Epithelial cell of esophagus (primary cell): ENCODE measurements at regions not wholly inside any gene's neighbourhood (a gene's known extent, or its start where the extent isn't known, plus 50 kb on each side); places are given as distances from the start of the nearest gene placed in this dataset.

ENCODE experiments used
- DNase-seq: peaks from one replicate; pipeline ENCODE4 v3.0.0; 2010; ENCODE audit warnings: low read depth
- H3K4me3 ChIP-seq: 2 replicates; pipeline ENCODE4 v1.5.1; 2011; ENCODE audit warnings: mild to moderate bottlenecking, low read length, control low read depth
- TF ChIP-seq, protein P1 (sequence below): IDR thresholded peaks from 2 replicates; pipeline ENCODE4 v1.5.1; 2011; ENCODE audit warnings: low read depth, mild to moderate bottlenecking, low read length, control low read depth, inconsistent platforms; ENCODE audit not compliant: insufficient read depth; ENCODE audit errors: missing control alignments

DNA sequence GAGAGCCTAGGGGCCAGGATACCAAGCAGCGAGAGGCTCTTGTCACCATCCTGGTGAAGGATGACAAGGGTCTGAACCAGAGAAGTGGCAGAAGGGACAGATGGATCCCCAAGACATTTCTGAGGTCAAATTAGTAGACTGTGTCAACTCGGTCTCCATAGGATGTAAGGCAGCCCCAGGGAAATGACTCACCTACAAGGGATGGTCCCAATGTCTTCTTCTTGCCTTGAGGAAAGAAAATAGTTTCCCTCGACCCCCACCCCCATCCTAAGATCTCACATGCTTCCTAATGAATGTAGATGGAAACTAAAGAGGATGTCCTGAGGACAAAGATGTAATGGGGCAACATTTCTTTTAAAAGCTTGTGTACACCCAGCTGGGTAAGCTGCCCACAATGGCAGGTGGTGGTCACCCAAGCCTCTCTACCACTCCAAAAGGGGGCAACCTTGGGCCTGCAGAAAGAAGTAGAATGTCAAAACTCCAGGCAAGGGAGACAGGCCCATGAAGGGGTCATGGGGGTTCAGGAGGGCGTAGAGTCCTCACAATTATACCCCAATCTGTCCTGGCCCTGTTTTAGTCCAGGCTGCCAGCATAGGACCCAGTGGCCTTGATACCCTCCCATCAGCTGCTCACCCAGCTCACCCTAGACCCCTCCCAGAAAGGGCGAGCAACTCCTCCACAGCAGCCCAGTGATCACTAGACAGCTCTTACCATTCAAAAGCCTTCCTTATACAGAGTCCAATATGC, 187.4 kb downstream of the ACTL7B start:
- no peak overlapping the region for H3K4me3 ChIP-seq
- TF ChIP-seq, protein P1, sequence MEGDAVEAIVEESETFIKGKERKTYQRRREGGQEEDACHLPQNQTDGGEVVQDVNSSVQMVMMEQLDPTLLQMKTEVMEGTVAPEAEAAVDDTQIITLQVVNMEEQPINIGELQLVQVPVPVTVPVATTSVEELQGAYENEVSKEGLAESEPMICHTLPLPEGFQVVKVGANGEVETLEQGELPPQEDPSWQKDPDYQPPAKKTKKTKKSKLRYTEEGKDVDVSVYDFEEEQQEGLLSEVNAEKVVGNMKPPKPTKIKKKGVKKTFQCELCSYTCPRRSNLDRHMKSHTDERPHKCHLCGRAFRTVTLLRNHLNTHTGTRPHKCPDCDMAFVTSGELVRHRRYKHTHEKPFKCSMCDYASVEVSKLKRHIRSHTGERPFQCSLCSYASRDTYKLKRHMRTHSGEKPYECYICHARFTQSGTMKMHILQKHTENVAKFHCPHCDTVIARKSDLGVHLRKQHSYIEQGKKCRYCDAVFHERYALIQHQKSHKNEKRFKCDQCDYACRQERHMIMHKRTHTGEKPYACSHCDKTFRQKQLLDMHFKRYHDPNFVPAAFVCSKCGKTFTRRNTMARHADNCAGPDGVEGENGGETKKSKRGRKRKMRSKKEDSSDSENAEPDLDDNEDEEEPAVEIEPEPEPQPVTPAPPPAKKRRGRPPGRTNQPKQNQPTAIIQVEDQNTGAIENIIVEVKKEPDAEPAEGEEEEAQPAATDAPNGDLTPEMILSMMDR, result no peak
- DNase-seq, result peak; percentile 25

DNA sequence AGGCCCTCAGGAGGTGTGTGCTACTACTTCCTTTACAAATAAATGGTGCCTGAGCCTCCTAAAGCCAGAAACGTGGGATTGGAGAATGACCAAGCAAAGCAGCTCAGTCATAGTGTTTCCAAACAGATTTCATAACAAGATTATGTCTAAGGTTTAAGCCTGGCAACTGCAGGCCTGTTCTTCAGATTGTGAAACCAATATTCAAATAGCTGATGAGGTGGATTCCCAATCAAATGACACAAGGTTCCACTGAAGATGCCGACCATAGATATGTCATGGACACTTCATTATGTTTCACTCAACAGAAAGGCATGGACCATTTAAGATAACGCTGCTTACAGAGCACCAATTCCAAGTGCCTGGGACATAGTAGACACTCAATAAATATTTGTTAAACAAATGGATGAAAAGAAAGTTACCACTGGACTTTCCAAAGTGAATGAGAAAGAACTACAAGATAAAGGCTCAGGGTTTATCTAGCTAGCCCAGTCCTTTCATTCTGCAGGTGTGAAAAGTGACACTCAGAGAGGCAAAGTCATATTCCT, 189.5 kb downstream of the ACTL7B start:
- TF ChIP-seq, protein P1, result no peak
- DNase-seq, result peak; percentile 91
- H3K4me3 ChIP-seq, result no peak overlapping the region

DNA sequence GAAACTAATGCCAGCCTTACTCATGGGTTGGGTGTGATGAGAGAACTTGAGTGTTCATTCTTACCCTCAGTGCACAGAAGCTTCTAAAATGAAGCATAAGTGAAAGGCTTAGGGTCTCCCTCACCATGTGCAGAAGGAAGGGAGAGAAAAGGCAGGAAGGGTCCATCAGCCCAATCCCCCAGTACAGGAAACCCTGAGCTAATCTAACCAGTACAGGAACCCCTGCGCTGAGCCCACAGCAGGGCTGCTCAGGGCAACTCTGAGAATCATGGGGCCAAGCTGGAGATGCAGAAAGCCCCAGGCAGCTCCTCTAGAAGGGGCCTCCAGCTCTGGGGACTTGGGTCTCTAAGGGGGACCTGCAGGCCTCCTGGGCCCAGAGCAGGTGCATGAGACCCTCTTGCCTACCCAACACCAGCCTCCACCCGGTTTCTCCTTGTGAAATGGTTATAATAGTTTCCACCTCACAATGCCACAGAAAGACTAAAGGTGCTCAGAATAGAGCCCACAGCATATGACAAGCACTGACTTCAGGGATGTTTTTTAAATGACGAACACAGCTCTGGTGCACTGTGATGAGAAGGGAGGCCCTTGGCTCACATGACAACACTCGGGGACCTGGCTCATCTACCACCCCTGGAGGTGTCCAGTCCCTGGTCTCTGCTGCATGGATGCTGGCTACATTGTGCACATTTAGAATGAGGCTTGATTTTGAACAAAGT, 190.1 kb downstream of the ACTL7B start:
- DNase-seq, result no peak
- TF ChIP-seq, protein P1, result no peak
- no peak overlapping the region for H3K4me3 ChIP-seq

DNA sequence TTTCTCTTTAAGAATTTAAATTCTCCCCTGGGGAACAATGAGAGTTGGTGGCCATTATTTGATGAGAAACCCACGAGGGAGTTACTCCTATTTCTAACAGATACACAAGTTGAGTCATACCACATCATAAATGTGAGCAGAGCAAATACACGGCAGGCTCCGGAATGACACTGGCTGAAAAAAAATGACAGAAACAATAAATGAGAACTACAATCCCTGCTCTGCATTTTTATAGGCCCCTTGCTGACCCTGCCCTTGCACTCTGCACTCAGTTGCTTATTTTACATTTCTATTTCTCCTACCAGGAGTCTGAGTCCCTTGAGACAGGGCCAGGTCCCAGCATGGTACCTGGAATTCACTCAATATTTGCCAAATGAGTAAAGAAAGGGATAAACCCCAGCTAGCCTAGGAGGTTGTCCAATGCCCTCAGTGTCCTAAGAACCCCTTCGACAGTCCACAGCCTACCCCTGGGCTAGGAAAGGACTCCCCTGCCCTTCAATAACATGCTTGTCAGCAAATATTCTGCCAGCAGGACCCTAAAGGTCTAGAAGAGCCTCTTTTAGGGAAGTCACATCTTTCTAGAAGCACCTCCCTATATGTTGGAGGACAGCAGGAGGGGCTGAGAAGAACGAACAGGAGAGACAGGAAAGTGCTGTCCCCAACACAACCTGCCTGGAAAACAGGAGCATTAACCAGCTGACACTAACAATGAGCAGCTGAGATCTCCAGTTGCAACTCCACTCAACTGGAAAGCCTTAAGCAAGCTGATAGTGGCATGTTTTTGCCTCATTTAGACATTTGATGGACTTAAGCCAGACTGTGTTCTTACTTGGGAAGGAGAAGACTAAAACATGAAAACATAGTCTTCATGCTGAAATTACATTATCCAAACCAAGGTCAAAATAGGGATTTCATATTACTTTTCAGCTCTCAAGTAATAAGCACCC, 191.2 kb downstream of the ACTL7B start:
- DNase-seq, result peak; percentile 24
- TF ChIP-seq, protein P1, result no peak
- no peak overlapping the region for H3K4me3 ChIP-seq

DNA sequence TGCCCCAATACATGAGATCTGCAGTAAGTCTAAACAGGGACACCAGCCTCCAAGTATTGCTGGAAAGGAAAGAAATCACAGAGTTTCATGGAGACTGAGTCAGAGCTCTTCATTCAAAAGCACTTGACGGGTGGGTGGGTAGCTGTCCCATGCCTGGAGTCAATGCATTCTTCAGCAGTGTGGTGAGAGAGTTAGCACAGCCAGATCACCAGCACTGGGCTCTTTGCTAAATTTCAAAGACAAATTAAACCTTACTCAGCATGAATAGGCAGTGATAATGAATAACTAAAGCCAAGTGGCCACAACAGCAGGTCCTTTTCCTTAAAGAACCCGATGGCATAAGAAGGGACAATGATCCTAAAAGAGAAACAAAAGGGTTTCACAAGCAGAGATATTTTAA, 192.4 kb downstream of the ACTL7B start:
- TF ChIP-seq, protein P1, result no peak
- no peak overlapping the region for H3K4me3 ChIP-seq
- DNase-seq, result peak; percentile 32

DNA sequence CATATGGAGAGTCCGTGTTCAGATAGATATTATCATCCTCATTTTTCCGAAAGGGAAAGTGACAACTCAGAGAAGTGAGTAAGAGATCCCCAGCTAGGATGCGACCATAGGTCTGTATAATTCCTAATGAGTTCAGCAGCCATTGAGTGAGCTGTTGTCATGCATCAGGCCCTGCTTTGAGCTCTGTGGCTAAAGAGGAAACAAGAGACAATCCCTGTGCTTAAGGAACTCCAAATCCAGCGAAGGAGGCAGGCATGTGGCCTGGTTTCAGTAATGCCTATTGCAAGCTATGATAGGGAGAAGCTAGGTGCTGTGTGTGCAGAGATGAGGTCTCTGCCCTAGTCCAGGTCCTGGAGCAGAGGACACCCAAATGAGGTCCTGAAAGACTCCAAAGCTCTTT, 192.8 kb downstream of the ACTL7B start:
- DNase-seq, result no peak
- H3K4me3 ChIP-seq, result no peak overlapping the region
- TF ChIP-seq, protein P1, result no peak
